ENCODE measurements at regions not wholly inside any gene's neighbourhood (a gene's known extent, or its start where the extent isn't known, plus 50 kb on each side); places are given as distances from the start of the nearest gene placed in this dataset.

- TF ChIP-seq CTCF (conservative IDR thresholded peaks at IDR 0.05 in 1 of 2, IDR thresholded peaks at IDR 0.05 in 1 of 2; ENCODE audit: extremely low read depth in 1 of 2, insufficient read depth in 1 of 2, low read depth in 1 of 2, low read length in 2 of 2) (no peak), EZH2 (IDR thresholded peaks at IDR 0.05; ENCODE audit: borderline replicate concordance, low read length) (no peak)
These were observed 95.9 kb upstream of the KLHL25 start for GRCh38 chr15:85890620-85890980.
